GM12865 (cell line): ENCODE measurements at regions not wholly inside any gene's neighbourhood (a gene's known extent, or its start where the extent isn't known, plus 50 kb on each side); places are given as distances from the start of the nearest gene placed in this dataset.

Experiments
- DNase-seq: peaks from one replicate; pipeline ENCODE4 v3.0.0; 2010; ENCODE audit warnings: low read depth
- H3K4me3 ChIP-seq: 2 replicates; pipeline ENCODE4 v1.5.1; 2011; ENCODE audit warnings: mild to moderate bottlenecking, low read depth, low read length, control low read depth
- CTCF ChIP-seq: IDR thresholded peaks from 2 replicates; pipeline ENCODE4 v1.5.1; 2011; ENCODE audit warnings: low read length, control low read depth, low read depth, inconsistent platforms; ENCODE audit not compliant: insufficient read depth; ENCODE audit errors: missing control alignments

- DNase-seq = no peak
- no peak for TF ChIP-seq CTCF
- H3K4me3 ChIP-seq = no peak overlapping the region
Observed at GRCh38 chr1:59193443-59194093, 103.3 kb upstream of the FGGY start.

GRCh38 chr1:59194621-59195020 is 102.3 kb upstream of the FGGY start:
- DNase-seq = no peak
- no peak for TF ChIP-seq CTCF
- no peak overlapping the region for H3K4me3 ChIP-seq

- H3K4me3 ChIP-seq = no peak overlapping the region
- TF ChIP-seq CTCF = no peak
- DNase-seq = no peak
Observed at GRCh38 chr1:59195151-59195550, 101.7 kb upstream of the FGGY start.

GRCh38 chr1:59198564-59198963 is 98.3 kb upstream of the FGGY start:
- no peak for TF ChIP-seq CTCF
- DNase-seq = no peak
- H3K4me3 ChIP-seq = no peak overlapping the region

GRCh38 chr1:59199147-59199546 is 97.7 kb upstream of the FGGY start:
- no peak for DNase-seq
- TF ChIP-seq CTCF = no peak
- H3K4me3 ChIP-seq = no peak overlapping the region

- no peak for DNase-seq
- no peak for TF ChIP-seq CTCF
- H3K4me3 ChIP-seq = no peak overlapping the region
Observed at GRCh38 chr1:59199719-59200376, 97.0 kb upstream of the FGGY start.

GRCh38 chr1:59201341-59201740 is 95.6 kb upstream of the FGGY start:
- H3K4me3 ChIP-seq = no peak overlapping the region
- DNase-seq = no peak

More at GRCh38 chr1:59201341-59201740, 95.6 kb upstream of the FGGY start:
- TF ChIP-seq CTCF = no peak
